GM12873 (cell line): ENCODE measurements at regions not wholly inside any gene's neighbourhood (a gene's known extent, or its start where the extent isn't known, plus 50 kb on each side); places are given as distances from the start of the nearest gene placed in this dataset.

Experiments used
- CTCF ChIP-seq: IDR thresholded peaks from 2 replicates; pipeline ENCODE4 v1.5.1; 2012; ENCODE audit warnings: low read depth, mild to moderate bottlenecking, moderate library complexity, low read length, control low read depth; ENCODE audit not compliant: insufficient read depth; ENCODE audit errors: missing control alignments

GRCh38 chrX:4762196-4762595 lies 1048.7 kb upstream of the PRKX start:
- TF ChIP-seq CTCF = no peak

GRCh38 chrX:4754878-4755604 lies 1041.6 kb upstream of the PRKX start:
- no peak for TF ChIP-seq CTCF

- no peak for TF ChIP-seq CTCF
Measured at GRCh38 chrX:4741024-4741423, 1027.6 kb upstream of the PRKX start.

- no peak for TF ChIP-seq CTCF
Measured at GRCh38 chrX:4735299-4735698, 1021.9 kb upstream of the PRKX start.

GRCh38 chrX:4710618-4711433 lies 997.4 kb upstream of the PRKX start:
- no peak for TF ChIP-seq CTCF

GRCh38 chrX:4708970-4709760 lies 995.7 kb upstream of the PRKX start:
- no peak for TF ChIP-seq CTCF

- TF ChIP-seq CTCF = no peak
Measured at GRCh38 chrX:4706961-4707360, 993.5 kb upstream of the PRKX start.
